ENCODE measurements at regions not wholly inside any gene's neighbourhood (a gene's known extent, or its start where the extent isn't known, plus 50 kb on each side); places are given as distances from the start of the nearest gene placed in this dataset.

DNA sequence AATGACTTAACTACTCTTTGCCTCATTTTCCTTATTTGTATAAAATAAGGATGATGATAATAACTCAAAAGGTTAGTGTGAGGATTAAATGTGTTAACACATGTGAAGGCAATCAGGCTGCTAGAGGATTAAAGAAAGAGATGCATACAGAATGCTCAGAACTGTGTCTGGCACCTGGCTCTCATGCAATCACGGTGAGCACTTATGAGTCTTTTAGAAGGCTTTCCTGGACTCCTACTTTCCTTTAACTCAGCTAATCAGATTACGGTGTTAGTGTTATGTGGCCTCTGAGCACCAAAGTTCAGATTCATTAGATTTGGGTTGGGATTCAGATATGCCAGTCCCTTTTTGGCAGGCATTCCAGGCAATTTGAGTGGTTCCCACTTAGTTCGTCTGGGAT lies 311.6 kb upstream of the USP24 start:
- H4K12ac ChIP-seq (ENCODE audit: low read depth, low read length), result no peak overlapping the region
- H4K8ac ChIP-seq (ENCODE audit: low read depth, low read length), result no peak overlapping the region
- H3K79me1 ChIP-seq (ENCODE audit: low read length), result no peaks in the 10 kb centered on the region
- no peak overlapping the region for H4K91ac ChIP-seq (ENCODE audit: low read depth, low read length)
- H2BK12ac ChIP-seq (ENCODE audit: low read length), result no peak overlapping the region
- H3K14ac ChIP-seq (ENCODE audit: low read length), result no peak overlapping the region
- no peak overlapping the region for H2BK120ac ChIP-seq (ENCODE audit: insufficient read depth, low read length, poor library complexity)
- WGBS (ENCODE audit: extremely low coverage, insufficient coverage, insufficient read length), result no CpG with 5 or more reads among the region's 3 CpGs
- no peak for DNase-seq
- no peak overlapping the region for H3K4ac ChIP-seq (ENCODE audit: low read depth, low read length)
- no peak overlapping the region for H3K18ac ChIP-seq (ENCODE audit: low read length)
- H2AK5ac ChIP-seq (ENCODE audit: low read length), result no peak overlapping the region
- no peaks in the 10 kb centered on the region for H3K27me3 ChIP-seq (ENCODE audit: insufficient read depth, low read length)
- no peak overlapping the region for H3K4me2 ChIP-seq (ENCODE audit: low read length)
- H3K36me3 ChIP-seq (ENCODE audit: control insufficient read depth in 1 of 2, insufficient read depth in 2 of 2, low read length in 2 of 2), result no peaks in the 10 kb centered on the region
- no peaks in the 10 kb centered on the region for H3K9me3 ChIP-seq (ENCODE audit: insufficient read depth, low read depth, low read length)
- H3K9ac ChIP-seq (ENCODE audit: low read length), result no peak overlapping the region
- H3K23ac ChIP-seq (ENCODE audit: low read length), result no peak overlapping the region
- H3K4me1 ChIP-seq (ENCODE audit: control insufficient read depth in 1 of 2, insufficient read depth in 2 of 2, low read length in 2 of 2), result peaks cover 0 to 5% of the 10 kb centered on the region in 2 experiments
- H3K4me3 ChIP-seq (ENCODE audit: low read depth, low read length), result no peak overlapping the region
- H3K79me2 ChIP-seq (ENCODE audit: control insufficient read depth, insufficient read depth, low read length, poor library complexity), result no peaks in the 10 kb centered on the region
- H2AFZ ChIP-seq (ENCODE audit: insufficient read depth, low read length, poor library complexity), result no peak overlapping the region
- H2BK5ac ChIP-seq (ENCODE audit: low read depth, low read length, poor library complexity), result no peak overlapping the region
- no peak overlapping the region for H3K27ac ChIP-seq (ENCODE audit: low read depth, low read length)

DNA sequence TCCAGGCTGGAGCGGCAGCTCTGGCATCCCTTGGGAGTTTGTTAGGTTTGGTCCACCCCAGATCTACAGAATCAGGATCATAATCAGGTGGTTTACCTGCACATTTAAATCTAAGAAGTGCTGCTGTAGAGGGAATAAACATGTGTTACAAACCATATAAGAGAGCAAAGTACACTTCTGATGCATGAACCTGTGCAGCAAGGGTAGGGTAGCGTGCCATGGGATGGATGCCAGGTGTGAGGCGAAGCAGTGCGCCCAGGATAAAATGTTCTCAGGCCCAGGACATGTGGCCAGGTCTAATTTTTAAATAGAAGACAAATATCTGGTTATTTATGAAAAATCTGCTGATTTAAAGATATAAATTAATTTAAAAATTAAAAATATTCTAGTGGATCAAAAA lies 308.8 kb upstream of the USP24 start:
- DNase-seq, result no peak

DNA sequence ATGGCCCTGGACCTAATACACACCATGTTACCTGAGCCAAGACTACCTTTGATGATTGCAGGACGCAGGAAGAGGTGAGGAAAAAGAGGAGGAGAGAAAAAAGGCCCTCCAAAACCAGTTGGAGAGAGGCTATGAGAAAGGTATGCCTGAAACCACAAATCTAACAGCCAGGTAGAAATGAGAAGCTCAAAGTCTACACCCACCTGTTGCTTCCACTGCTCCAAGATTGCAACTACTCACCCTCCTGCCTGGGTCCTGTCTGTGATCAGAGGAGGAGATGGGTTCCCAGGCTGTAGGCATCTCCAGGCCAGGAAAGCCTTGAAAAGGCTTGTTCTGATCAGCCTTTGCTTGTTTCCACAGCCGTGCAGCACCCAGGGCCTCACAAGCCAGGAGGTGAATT lies 307.8 kb upstream of the USP24 start:
- no peak overlapping the region for H3K4me3 ChIP-seq (ENCODE audit: low read depth, low read length)
- no peak overlapping the region for H2BK12ac ChIP-seq (ENCODE audit: low read length)
- no peak overlapping the region for H2BK5ac ChIP-seq (ENCODE audit: low read depth, low read length, poor library complexity)
- no CpG with 5 or more reads among the region's 2 CpGs for WGBS (ENCODE audit: extremely low coverage, insufficient coverage, insufficient read length)
- no peak overlapping the region for H3K9ac ChIP-seq (ENCODE audit: low read length)
- H2AK5ac ChIP-seq (ENCODE audit: low read length), result no peak overlapping the region
- no peak overlapping the region for H2BK120ac ChIP-seq (ENCODE audit: insufficient read depth, low read length, poor library complexity)
- no peak overlapping the region for H3K18ac ChIP-seq (ENCODE audit: low read length)
- no peak overlapping the region for H3K23ac ChIP-seq (ENCODE audit: low read length)
- H3K79me1 ChIP-seq (ENCODE audit: low read length), result no peaks in the 10 kb centered on the region
- no peak overlapping the region for H3K4me2 ChIP-seq (ENCODE audit: low read length)
- no peaks in the 10 kb centered on the region for H3K9me3 ChIP-seq (ENCODE audit: insufficient read depth, low read depth, low read length)
- H4K91ac ChIP-seq (ENCODE audit: low read depth, low read length), result no peak overlapping the region
- H2AFZ ChIP-seq (ENCODE audit: insufficient read depth, low read length, poor library complexity), result no peak overlapping the region
- H4K12ac ChIP-seq (ENCODE audit: low read depth, low read length), result no peak overlapping the region
- no peak overlapping the region for H3K27ac ChIP-seq (ENCODE audit: low read depth, low read length)
- H3K27me3 ChIP-seq (ENCODE audit: insufficient read depth, low read length), result no peaks in the 10 kb centered on the region
- H3K14ac ChIP-seq (ENCODE audit: low read length), result no peak overlapping the region
- H3K4ac ChIP-seq (ENCODE audit: low read depth, low read length), result no peak overlapping the region
- no peaks in the 10 kb centered on the region for H3K79me2 ChIP-seq (ENCODE audit: control insufficient read depth, insufficient read depth, low read length, poor library complexity)
- no peaks in the 10 kb centered on the region for H3K36me3 ChIP-seq (ENCODE audit: control insufficient read depth in 1 of 2, insufficient read depth in 2 of 2, low read length in 2 of 2)
- DNase-seq, result no peak
- no peak overlapping the region for H4K8ac ChIP-seq (ENCODE audit: low read depth, low read length)
- H3K4me1 ChIP-seq (ENCODE audit: control insufficient read depth in 1 of 2, insufficient read depth in 2 of 2, low read length in 2 of 2), result peaks cover 0 to 2% of the 10 kb centered on the region in 2 experiments

More for the DNA sequence above, 308.8 kb upstream of the USP24 start:
- Histone ChIP-seq H2AK5ac (ENCODE audit: low read length) (no peak overlapping the region), H3K4ac (ENCODE audit: low read depth, low read length) (no peak overlapping the region), H3K4me3 (ENCODE audit: low read depth, low read length) (no peak overlapping the region), H3K36me3 (ENCODE audit: control insufficient read depth in 1 of 2, insufficient read depth in 2 of 2, low read length in 2 of 2) (no peaks in the 10 kb centered on the region), H2BK5ac (ENCODE audit: low read depth, low read length, poor library complexity) (no peak overlapping the region), H4K8ac (ENCODE audit: low read depth, low read length) (no peak overlapping the region), H3K14ac (ENCODE audit: low read length) (no peak overlapping the region), H4K12ac (ENCODE audit: low read depth, low read length) (no peak overlapping the region), H3K4me1 (ENCODE audit: control insufficient read depth in 1 of 2, insufficient read depth in 2 of 2, low read length in 2 of 2) (no peaks in the 10 kb centered on the region), H3K18ac (ENCODE audit: low read length) (no peak overlapping the region), H3K23ac (ENCODE audit: low read length) (no peak overlapping the region), H2BK12ac (ENCODE audit: low read length) (no peak overlapping the region), H3K27ac (ENCODE audit: low read depth, low read length) (no peak overlapping the region), H3K9me3 (ENCODE audit: insufficient read depth, low read depth, low read length) (no peaks in the 10 kb centered on the region), H3K9ac (ENCODE audit: low read length) (no peak overlapping the region), H2BK120ac (ENCODE audit: insufficient read depth, low read length, poor library complexity) (no peak overlapping the region), H2AFZ (ENCODE audit: insufficient read depth, low read length, poor library complexity) (no peak overlapping the region), H4K91ac (ENCODE audit: low read depth, low read length) (no peak overlapping the region), H3K79me1 (ENCODE audit: low read length) (no peaks in the 10 kb centered on the region), H3K79me2 (ENCODE audit: control insufficient read depth, insufficient read depth, low read length, poor library complexity) (no peaks in the 10 kb centered on the region), H3K27me3 (ENCODE audit: insufficient read depth, low read length) (no peaks in the 10 kb centered on the region), H3K4me2 (ENCODE audit: low read length) (no peak overlapping the region)
- WGBS (ENCODE audit: extremely low coverage, insufficient coverage, insufficient read length), result no CpG with 5 or more reads among the region's 4 CpGs

DNA sequence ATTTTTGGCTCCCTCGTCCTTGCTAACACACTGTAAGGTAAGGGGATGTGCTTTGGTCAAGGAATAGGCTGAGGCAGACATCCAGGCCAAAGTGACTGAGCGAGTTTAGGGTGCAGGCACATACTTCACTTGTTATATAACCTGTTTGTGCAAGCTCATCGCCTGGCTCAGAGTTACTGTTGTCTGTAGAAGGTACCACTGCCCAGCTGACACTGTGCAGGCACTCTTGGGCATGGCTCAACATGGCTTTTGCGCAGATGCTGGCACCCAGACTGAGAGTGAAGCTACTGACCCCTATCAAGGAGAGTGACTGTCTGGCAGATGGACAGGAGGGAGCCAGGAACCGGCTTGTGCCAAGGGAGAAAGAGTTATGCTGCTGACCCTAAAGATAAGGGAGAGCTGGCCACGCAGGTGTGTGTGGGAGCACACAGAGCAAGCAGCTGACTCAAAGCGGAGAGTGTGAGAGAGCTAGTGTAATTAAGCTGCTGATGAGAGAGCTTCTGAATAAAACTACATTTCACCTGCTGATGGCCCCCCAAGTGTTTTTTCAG lies 307.3 kb upstream of the USP24 start:
- Histone ChIP-seq H3K36me3 (ENCODE audit: control insufficient read depth in 1 of 2, insufficient read depth in 2 of 2, low read length in 2 of 2) (no peaks in the 10 kb centered on the region), H3K27me3 (ENCODE audit: insufficient read depth, low read length) (no peaks in the 10 kb centered on the region), H2BK120ac (ENCODE audit: insufficient read depth, low read length, poor library complexity) (no peak overlapping the region), H3K27ac (ENCODE audit: low read depth, low read length) (no peak overlapping the region), H3K18ac (ENCODE audit: low read length) (no peak overlapping the region), H2BK5ac (ENCODE audit: low read depth, low read length, poor library complexity) (no peak overlapping the region), H3K9me3 (ENCODE audit: insufficient read depth, low read depth, low read length) (no peaks in the 10 kb centered on the region), H4K12ac (ENCODE audit: low read depth, low read length) (no peak overlapping the region), H3K4me3 (ENCODE audit: low read depth, low read length) (no peak overlapping the region), H3K9ac (ENCODE audit: low read length) (no peak overlapping the region), H2BK12ac (ENCODE audit: low read length) (no peak overlapping the region), H2AK5ac (ENCODE audit: low read length) (no peak overlapping the region), H3K4ac (ENCODE audit: low read depth, low read length) (no peak overlapping the region), H3K79me1 (ENCODE audit: low read length) (no peaks in the 10 kb centered on the region), H3K14ac (ENCODE audit: low read length) (no peak overlapping the region), H3K23ac (ENCODE audit: low read length) (no peak overlapping the region), H4K8ac (ENCODE audit: low read depth, low read length) (no peak overlapping the region), H2AFZ (ENCODE audit: insufficient read depth, low read length, poor library complexity) (no peak overlapping the region), H3K4me2 (ENCODE audit: low read length) (no peak overlapping the region), H3K79me2 (ENCODE audit: control insufficient read depth, insufficient read depth, low read length, poor library complexity) (no peaks in the 10 kb centered on the region), H4K91ac (ENCODE audit: low read depth, low read length) (no peak overlapping the region), H3K4me1 (ENCODE audit: control insufficient read depth in 1 of 2, insufficient read depth in 2 of 2, low read length in 2 of 2) (peaks cover 0 to 2% of the 10 kb centered on the region in 2 experiments)
- DNase-seq, result no peak
- no CpG with 5 or more reads among the region's 7 CpGs for WGBS (ENCODE audit: extremely low coverage, insufficient coverage, insufficient read length)

All from trophoblast cell (in vitro differentiated cells and primary cell).